ENCODE measurements at regions not wholly inside any gene's neighbourhood (a gene's known extent, or its start where the extent isn't known, plus 50 kb on each side); places are given as distances from the start of the nearest gene placed in this dataset.

DNA sequence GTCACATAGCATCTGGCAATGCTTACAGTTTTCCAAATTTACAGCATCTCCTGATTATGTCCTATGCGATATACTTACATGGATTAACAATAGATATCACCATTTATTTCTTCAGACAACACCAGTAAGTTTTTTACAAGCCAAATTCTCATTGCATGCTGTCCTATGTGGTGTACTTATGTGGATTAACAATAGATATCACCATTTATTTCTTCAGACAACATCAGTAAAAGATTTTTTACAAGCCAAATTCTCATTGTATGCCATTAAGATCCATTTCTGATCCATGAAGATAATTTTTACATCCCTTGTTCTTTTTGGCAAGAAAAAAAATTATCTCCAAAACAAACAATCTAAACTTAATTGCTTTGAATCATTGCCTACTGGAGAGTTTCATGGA is 340.9 kb downstream of the KCNN2 start:
- TF ChIP-seq EZH2 (IDR thresholded peaks at IDR 0.05) (no peak), EZH2phosphoT487 (IDR thresholded peaks at IDR 0.05) (no peak)
- TF ChIP-seq, protein P1, sequence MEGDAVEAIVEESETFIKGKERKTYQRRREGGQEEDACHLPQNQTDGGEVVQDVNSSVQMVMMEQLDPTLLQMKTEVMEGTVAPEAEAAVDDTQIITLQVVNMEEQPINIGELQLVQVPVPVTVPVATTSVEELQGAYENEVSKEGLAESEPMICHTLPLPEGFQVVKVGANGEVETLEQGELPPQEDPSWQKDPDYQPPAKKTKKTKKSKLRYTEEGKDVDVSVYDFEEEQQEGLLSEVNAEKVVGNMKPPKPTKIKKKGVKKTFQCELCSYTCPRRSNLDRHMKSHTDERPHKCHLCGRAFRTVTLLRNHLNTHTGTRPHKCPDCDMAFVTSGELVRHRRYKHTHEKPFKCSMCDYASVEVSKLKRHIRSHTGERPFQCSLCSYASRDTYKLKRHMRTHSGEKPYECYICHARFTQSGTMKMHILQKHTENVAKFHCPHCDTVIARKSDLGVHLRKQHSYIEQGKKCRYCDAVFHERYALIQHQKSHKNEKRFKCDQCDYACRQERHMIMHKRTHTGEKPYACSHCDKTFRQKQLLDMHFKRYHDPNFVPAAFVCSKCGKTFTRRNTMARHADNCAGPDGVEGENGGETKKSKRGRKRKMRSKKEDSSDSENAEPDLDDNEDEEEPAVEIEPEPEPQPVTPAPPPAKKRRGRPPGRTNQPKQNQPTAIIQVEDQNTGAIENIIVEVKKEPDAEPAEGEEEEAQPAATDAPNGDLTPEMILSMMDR (IDR thresholded peaks at IDR 0.05): no peak
